HCT116 (cell line): ENCODE measurements at regions not wholly inside any gene's neighbourhood (a gene's known extent, or its start where the extent isn't known, plus 50 kb on each side); places are given as distances from the start of the nearest gene placed in this dataset.
"Not testable (repeated sequence)": the region's sequence is repeated elsewhere in the genome, so short reads cannot be mapped to it uniquely, and the experiment has no call there.

Experiments
- ATAC-seq: fragments of 200-7000 bp; cut with Tn5 transposase; 2 replicates; pipeline ENCODE4 v1.9.1; 2020; ENCODE audit warnings: mild to moderate bottlenecking, moderate library complexity
- BruUV-seq: library from RNA; stranded (reverse); fragments of 400-500 nt; replicated peaks from 2 replicates; lab custom pipeline; 2021; lab: Mats Ljungman, UMichigan
- CTCF ChIA-PET: fragments of 300-600 bp; sonication (Branson Sonifier 250); formaldehyde crosslinking; loops from one replicate; lab custom pipeline; 2021; ENCODE audit warnings: antibody characterized with exemption; lab: Charles Lee
- POLR2A ChIA-PET: fragments of 300-600, 350-600 bp; sonication (Branson Sonifier 250); formaldehyde crosslinking; loops from one replicate; lab custom pipeline; 2021; ENCODE audit warnings: antibody characterized with exemption; lab: Charles Lee
- RAD21 ChIA-PET, 2 experiments: fragments of 300-600 bp; sonication (Branson Sonifier 250); formaldehyde crosslinking; loops; one replicate each; lab custom pipeline; 2023; ENCODE audit warnings: low total read pairs in 2 of 2; ENCODE audit not compliant: uncharacterized antibody in 2 of 2, unreplicated experiment in 2 of 2, low non-redundant PET in 1 of 2; lab: Charles Lee
- DNase-seq: peaks from one replicate; pipeline ENCODE4 v3.0.0-alpha.2; 2010; ENCODE audit warnings: low read depth, low spot score
- H2AFZ ChIP-seq: fragments of 200-600 bp; shearing (Covaris generic), sonication (generic); 2 replicates; pipeline ENCODE4 v1.6.1; 2017; ENCODE audit warnings: low read depth, mixed run types, mixed read lengths, antibody characterized with exemption, low read length; ENCODE audit not compliant: poor library complexity, severe bottlenecking
- H3K27ac ChIP-seq: 2 replicates; pipeline ENCODE4 v1.5.1; 2012; ENCODE audit warnings: low read depth, low read length
- H3K27me3 ChIP-seq: fragments of 200-600 bp; sonication (generic); 2 replicates; pipeline ENCODE4 v1.6.1; 2016; ENCODE audit warnings: mixed run types, low read length, mixed read lengths; ENCODE audit not compliant: insufficient read depth
- H3K36me3 ChIP-seq, 2 experiments: fragments of 200-500 bp in 1 of 2; fragments of 200-600 bp in 1 of 2; sonication (Bioruptor generic) in 1 of 2; sonication (generic) in 1 of 2; 2 replicates each; pipeline versions ENCODE4 v1.5.1 to v1.6.1; 2014 to 2016; ENCODE audit warnings: low read length in 2 of 2, inconsistent platforms in 1 of 2, mixed read lengths in 1 of 2, mixed run types in 1 of 2; ENCODE audit not compliant: insufficient read depth in 2 of 2, control insufficient read depth in 1 of 2
- H3K4me1 ChIP-seq, 2 experiments: fragments of 200-600 bp in 1 of 2; sonication (generic) in 1 of 2; 2 replicates each; pipeline versions ENCODE4 v1.5.1 to v1.6.1; 2012 to 2017; ENCODE audit warnings: low read length in 2 of 2, inconsistent platforms in 1 of 2, mild to moderate bottlenecking in 1 of 2, mixed read lengths in 1 of 2, mixed run types in 1 of 2, moderate library complexity in 1 of 2; ENCODE audit not compliant: insufficient read depth in 2 of 2, control insufficient read depth in 1 of 2
- H3K4me2 ChIP-seq: fragments of 200-600 bp; sonication (generic); 2 replicates; pipeline ENCODE4 v1.6.1; 2017; ENCODE audit warnings: mixed run types, low read length, mixed read lengths
- H3K4me3 ChIP-seq, 2 experiments: fragments of 200-600 bp in 1 of 2; sonication (generic) in 1 of 2; replicated peaks in 1 of 2; 2 replicates each; pipeline ENCODE4 v1.5.1; 2011 to 2016; ENCODE audit warnings: low read length in 2 of 2, control low read depth in 1 of 2, low read depth in 1 of 2, mild to moderate bottlenecking in 1 of 2, mixed read lengths in 1 of 2, mixed run types in 1 of 2
- H3K79me2 ChIP-seq: fragments of 200-600 bp; sonication (generic); 2 replicates; pipeline ENCODE4 v1.6.1; 2017; ENCODE audit warnings: mild to moderate bottlenecking, mixed run types, low read length, moderate library complexity, mixed read lengths; ENCODE audit not compliant: insufficient read depth
- H3K9ac ChIP-seq: fragments of 200-600 bp; sonication (generic); 2 replicates; pipeline ENCODE4 v1.6.1; 2016; ENCODE audit warnings: low read length, mixed read lengths
- H3K9me2 ChIP-seq: fragments of 200-600 bp; sonication (generic), shearing (Covaris generic); 2 replicates; pipeline ENCODE4 v1.6.1; 2017; ENCODE audit warnings: mixed run types, mild to moderate bottlenecking, moderate library complexity; ENCODE audit not compliant: insufficient read depth
- H3K9me3 ChIP-seq, 2 experiments: fragments of 200-500 bp in 1 of 2; fragments of 200-600 bp in 1 of 2; sonication (Bioruptor generic) in 1 of 2; sonication (generic) in 1 of 2; 2 replicates each; pipeline ENCODE4 v1.6.1; 2014 to 2017; ENCODE audit warnings: low read length in 2 of 2, mixed read lengths in 2 of 2, inconsistent platforms in 1 of 2, low read depth in 1 of 2, mild to moderate bottlenecking in 1 of 2, mixed run types in 1 of 2, moderate library complexity in 1 of 2; ENCODE audit not compliant: control insufficient read depth in 1 of 2, insufficient read depth in 1 of 2
- H4K20me1 ChIP-seq: fragments of 200-600 bp; sonication (generic), shearing (Covaris generic); 2 replicates; pipeline ENCODE4 v1.6.1; 2017; ENCODE audit warnings: mixed run types, mild to moderate bottlenecking, moderate library complexity; ENCODE audit not compliant: insufficient read depth
- ATF3 ChIP-seq: IDR thresholded peaks from 2 replicates; pipeline ENCODE4 v1.6.1; 2012
- SRF ChIP-seq: IDR thresholded peaks from 2 replicates; pipeline ENCODE4 v1.6.1; 2012; ENCODE audit warnings: low read depth
- ZNF274 ChIP-seq: fragments of 200-500 bp; sonication (Bioruptor generic); IDR thresholded peaks from 2 replicates; pipeline ENCODE4 v1.6.1; 2014; ENCODE audit warnings: mild to moderate bottlenecking, low read depth, low read length, inconsistent platforms
- intact Hi-C: fragments of 100-400 bp; cut with micrococcal nuclease; formaldehyde crosslinking; loops from 2 replicates; pipeline ENCODE4 v1.10.0; 2022

GRCh38 chr12:40448523-40448922, 223.7 kb downstream of the LRRK2 start:
- H3K9ac ChIP-seq, RAD21 ChIA-PET: not testable (repeated sequence)
- intact Hi-C loops = loop anchor here (5.0 kb wide), 1 partner anchor 474 kb away; no protein-coding TSS in a partner anchor

GRCh38 chr12:40451661-40452060, 226.9 kb downstream of the LRRK2 start:
- Histone ChIP-seq H3K4me2 (no peak overlapping the region), H2AFZ (no peak overlapping the region), H3K79me2 (no peaks in the 10 kb centered on the region), H3K4me1 (no peaks in the 10 kb centered on the region), H3K9ac (no peak overlapping the region), H3K36me3 (no peaks in the 10 kb centered on the region), H3K9me2 (no peaks in the 10 kb centered on the region), H3K9me3 (no peaks in the 10 kb centered on the region), H3K4me3 (no peak overlapping the region), H3K27ac (no peak overlapping the region), H3K27me3 (no peaks in the 10 kb centered on the region), H4K20me1 (no peaks in the 10 kb centered on the region)
- ATAC-seq = no peak
- TF ChIP-seq ZNF274 (no peak), SRF (no peak), ATF3 (no peak)
- intact Hi-C loops = no loop called here
- ChIA-PET CTCF (no interaction called here), POLR2A (no interaction called here), RAD21 (no interaction called here)
- no peak for DNase-seq
- BruUV-seq = no TSS peak

More at GRCh38 chr12:40448523-40448922, 223.7 kb downstream of the LRRK2 start:
- ATAC-seq, H3K36me3 ChIP-seq, H2AFZ ChIP-seq, H3K27ac ChIP-seq, H3K79me2 ChIP-seq, H3K4me1 ChIP-seq, H3K4me3 ChIP-seq, POLR2A ChIA-PET, H3K27me3 ChIP-seq, BruUV-seq, DNase-seq, H3K9me2 ChIP-seq, H3K9me3 ChIP-seq, H4K20me1 ChIP-seq, H3K4me2 ChIP-seq: not testable (repeated sequence)
- CTCF ChIA-PET = interaction anchor here (0.6 kb wide), 1 partner anchor 468 kb away, joined by 3 read pairs; no protein-coding TSS in a partner anchor
